Activated CD8-positive, alpha-beta memory T cell treated with anti-CD3 and anti-CD28 coated beads for 48 hours (primary cell): ENCODE measurements at regions not wholly inside any gene's neighbourhood (a gene's known extent, or its start where the extent isn't known, plus 50 kb on each side); places are given as distances from the start of the nearest gene placed in this dataset.
"Not testable (repeated sequence)": the region's sequence is repeated elsewhere in the genome, so short reads cannot be mapped to it uniquely, and the experiment has no call there.

Source experiments
- DNase-seq, 3 experiments: peaks; one replicate each; pipeline ENCODE4 v3.0.0-alpha.2; 2020; ENCODE audit warnings: low read depth in 2 of 3, low spot score in 2 of 3

- no peak for DNase-seq
These were observed 72.1 kb downstream of the AKR1C4 start for GRCh38 chr10:5268743-5269142.

- DNase-seq, result no peak
These were observed 73.2 kb downstream of the AKR1C4 start for GRCh38 chr10:5269791-5270190.

GRCh38 chr10:5271526-5271925 lies 74.9 kb downstream of the AKR1C4 start:
- DNase-seq, result no peak

- DNase-seq, result no peak
These were observed 75.6 kb downstream of the AKR1C4 start for GRCh38 chr10:5272065-5272803.

- DNase-seq, result no peak
These were observed 78.2 kb downstream of the AKR1C4 start for GRCh38 chr10:5274795-5275194.

GRCh38 chr10:5281356-5281755 lies 83.4 kb upstream of the UCN3 start:
- no peak for DNase-seq

- DNase-seq, result no peak
These were observed 82.6 kb upstream of the UCN3 start for GRCh38 chr10:5282137-5282536.

GRCh38 chr10:5283305-5284158 lies 81.2 kb upstream of the UCN3 start:
- DNase-seq, result no peak

GRCh38 chr10:5284311-5285057 lies 80.3 kb upstream of the UCN3 start:
- DNase-seq, result no peak

GRCh38 chr10:5285186-5285585 lies 79.6 kb upstream of the UCN3 start:
- no peak for DNase-seq

- no peak for DNase-seq
These were observed 76.4 kb upstream of the UCN3 start for GRCh38 chr10:5288359-5288758.

GRCh38 chr10:5289228-5289627 lies 75.5 kb upstream of the UCN3 start:
- not testable (repeated sequence) for DNase-seq

GRCh38 chr10:5291501-5292195 lies 73.1 kb upstream of the UCN3 start:
- no peak for DNase-seq

GRCh38 chr10:5292196-5292735 lies 72.5 kb upstream of the UCN3 start:
- DNase-seq, result no peak

GRCh38 chr10:5292970-5293369 lies 71.8 kb upstream of the UCN3 start:
- DNase-seq, result not testable (repeated sequence)

- peak in 2 of 3 experiments; percentile 31 to 41 for DNase-seq
These were observed 70.8 kb upstream of the UCN3 start for GRCh38 chr10:5293691-5294550.

- no peak for DNase-seq
These were observed 67.3 kb upstream of the UCN3 start for GRCh38 chr10:5297466-5297865.

GRCh38 chr10:5297996-5298395 lies 66.8 kb upstream of the UCN3 start:
- DNase-seq, result no peak

GRCh38 chr10:5299950-5300349 lies 64.8 kb upstream of the UCN3 start:
- DNase-seq, result no peak

- no peak for DNase-seq
These were observed 61.3 kb upstream of the UCN3 start for GRCh38 chr10:5303504-5303903.
